PC-9 (cell line): ENCODE measurements at regions not wholly inside any gene's neighbourhood (a gene's known extent, or its start where the extent isn't known, plus 50 kb on each side); places are given as distances from the start of the nearest gene placed in this dataset.

Experiments
- CTCF ChIP-seq: fragments of 200-600 bp; sonication (generic); conservative IDR thresholded peaks from 2 replicates; pipeline ENCODE4 v1.6.1; 2017; ENCODE audit warnings: mixed run types, antibody characterized with exemption, mild to moderate bottlenecking, moderate library complexity
- EZH2 ChIP-seq: fragments of 200-600 bp; sonication (generic); IDR thresholded peaks from 2 replicates; pipeline ENCODE4 v1.8.0; 2017; ENCODE audit warnings: antibody characterized with exemption, low read depth

GRCh38 chr5:174185506-174185905 is 140.0 kb downstream of the NSG2 start:
- no peak for TF ChIP-seq CTCF
- no peak for TF ChIP-seq EZH2
